ENCODE measurements at regions not wholly inside any gene's neighbourhood (a gene's known extent, or its start where the extent isn't known, plus 50 kb on each side); places are given as distances from the start of the nearest gene placed in this dataset.

DNA sequence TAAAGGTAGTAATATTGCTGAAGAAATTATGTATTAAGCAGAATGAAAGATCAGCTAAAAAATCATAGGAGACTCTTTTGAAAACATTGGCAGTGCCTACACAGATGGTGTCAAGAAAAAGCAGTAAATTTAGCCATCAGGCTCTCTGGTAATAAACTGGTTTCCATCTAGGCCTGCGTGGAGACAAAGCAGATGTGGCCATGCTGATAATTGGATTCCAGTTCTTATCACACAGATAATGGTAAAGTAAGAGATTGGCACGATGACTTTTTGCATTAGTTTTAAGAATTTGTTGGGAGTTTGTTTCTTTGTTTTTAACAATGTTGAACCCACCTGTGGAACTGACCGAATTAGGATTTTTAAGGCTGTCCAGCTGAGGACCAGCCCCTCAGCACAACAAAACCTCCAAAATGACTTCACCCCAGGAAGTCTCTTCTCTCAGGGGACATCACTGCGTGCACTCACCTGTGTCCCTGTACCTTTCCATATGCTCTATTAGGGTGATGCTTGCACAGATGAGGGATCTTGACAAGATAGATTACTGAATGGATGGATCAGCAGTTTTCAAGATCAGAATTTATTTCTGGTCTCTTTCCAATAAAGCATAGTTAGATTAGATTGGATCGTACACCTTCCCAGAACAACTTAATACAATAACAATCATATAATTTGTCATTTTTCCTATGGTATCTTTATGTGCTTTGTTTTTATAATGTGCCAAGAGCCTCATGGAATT lies 69.1 kb upstream of the DNAJC10 start:
- 87% methylated on average over 5 of the region's 5 CpGs for WGBS
- TF ChIP-seq POLR2A (IDR thresholded peaks at IDR 0.05) (no peak), POLR2AphosphoS5 (IDR thresholded peaks at IDR 0.05) (no peak)
- TF ChIP-seq, protein P1, sequence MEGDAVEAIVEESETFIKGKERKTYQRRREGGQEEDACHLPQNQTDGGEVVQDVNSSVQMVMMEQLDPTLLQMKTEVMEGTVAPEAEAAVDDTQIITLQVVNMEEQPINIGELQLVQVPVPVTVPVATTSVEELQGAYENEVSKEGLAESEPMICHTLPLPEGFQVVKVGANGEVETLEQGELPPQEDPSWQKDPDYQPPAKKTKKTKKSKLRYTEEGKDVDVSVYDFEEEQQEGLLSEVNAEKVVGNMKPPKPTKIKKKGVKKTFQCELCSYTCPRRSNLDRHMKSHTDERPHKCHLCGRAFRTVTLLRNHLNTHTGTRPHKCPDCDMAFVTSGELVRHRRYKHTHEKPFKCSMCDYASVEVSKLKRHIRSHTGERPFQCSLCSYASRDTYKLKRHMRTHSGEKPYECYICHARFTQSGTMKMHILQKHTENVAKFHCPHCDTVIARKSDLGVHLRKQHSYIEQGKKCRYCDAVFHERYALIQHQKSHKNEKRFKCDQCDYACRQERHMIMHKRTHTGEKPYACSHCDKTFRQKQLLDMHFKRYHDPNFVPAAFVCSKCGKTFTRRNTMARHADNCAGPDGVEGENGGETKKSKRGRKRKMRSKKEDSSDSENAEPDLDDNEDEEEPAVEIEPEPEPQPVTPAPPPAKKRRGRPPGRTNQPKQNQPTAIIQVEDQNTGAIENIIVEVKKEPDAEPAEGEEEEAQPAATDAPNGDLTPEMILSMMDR (IDR thresholded peaks at IDR 0.05), result no peak
- no peak overlapping the region for H3K27ac ChIP-seq
- H3K36me3 ChIP-seq, result no peaks in the 10 kb centered on the region
- H3K4me3 ChIP-seq, result no peak overlapping the region
- H3K9me3 ChIP-seq, result no peaks in the 10 kb centered on the region
- DNase-seq (ENCODE audit: low spot score), result no peak
- no peaks in the 10 kb centered on the region for H3K4me1 ChIP-seq (replicated peaks)
- intact Hi-C loops (cut with DNase I), result no loop called here
- H3K27me3 ChIP-seq (replicated peaks; ENCODE audit: insufficient read depth), result no peaks in the 10 kb centered on the region

DNA sequence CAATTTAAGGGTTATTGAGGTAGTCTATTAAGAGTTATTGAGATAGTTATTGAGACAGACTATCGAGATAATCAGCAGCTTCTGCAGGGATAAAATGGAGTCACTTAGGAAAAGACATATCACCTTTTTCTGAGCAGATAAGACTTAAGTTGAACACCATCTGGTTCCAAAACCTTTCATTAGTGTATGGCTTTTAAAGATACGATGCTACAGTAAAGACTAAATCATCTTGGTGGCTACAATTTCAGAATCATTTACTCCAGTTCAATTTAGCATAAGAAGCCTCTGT lies 68.6 kb upstream of the DNAJC10 start:
- H3K36me3 ChIP-seq, result no peaks in the 10 kb centered on the region
- no peak overlapping the region for H3K27ac ChIP-seq
- DNase-seq (ENCODE audit: low spot score), result no peak
- H3K4me3 ChIP-seq, result no peak overlapping the region
- 90% methylated on average over 2 of the region's 2 CpGs for WGBS
- TF ChIP-seq, protein P1 (IDR thresholded peaks at IDR 0.05), result no peak
- no peak for TF ChIP-seq POLR2AphosphoS5 (IDR thresholded peaks at IDR 0.05)
- no peak for TF ChIP-seq POLR2A (IDR thresholded peaks at IDR 0.05)
- H3K27me3 ChIP-seq (replicated peaks; ENCODE audit: insufficient read depth), result no peaks in the 10 kb centered on the region
- no peaks in the 10 kb centered on the region for H3K9me3 ChIP-seq
- no peaks in the 10 kb centered on the region for H3K4me1 ChIP-seq (replicated peaks)
- intact Hi-C loops (cut with DNase I), result no loop called here

DNA sequence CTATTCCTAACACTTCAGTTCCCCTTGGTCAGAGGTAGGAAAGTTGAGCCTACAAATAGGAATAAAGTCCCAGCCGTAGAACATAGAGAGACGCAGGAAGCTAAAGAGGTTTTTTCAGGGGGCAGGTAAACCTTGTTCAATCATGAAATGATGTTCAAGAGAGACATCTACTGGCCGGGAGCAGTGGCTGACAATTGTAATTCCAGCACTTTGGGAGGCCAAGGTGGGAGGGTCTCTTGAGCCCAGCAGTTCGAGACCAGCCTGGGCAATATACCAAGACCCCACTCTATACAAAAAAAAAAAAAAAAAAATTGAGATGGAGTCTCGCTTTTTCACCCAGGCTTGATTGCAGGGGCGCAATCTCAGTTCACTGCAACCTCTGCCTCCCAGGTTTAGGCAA lies 66.7 kb upstream of the DNAJC10 start:
- H3K27ac ChIP-seq, result no peak overlapping the region
- intact Hi-C loops (cut with DNase I), result no loop called here
- no peaks in the 10 kb centered on the region for H3K36me3 ChIP-seq
- no peaks in the 10 kb centered on the region for H3K27me3 ChIP-seq (replicated peaks; ENCODE audit: insufficient read depth)
- no peak for DNase-seq (ENCODE audit: low spot score)
- 72% methylated on average over 6 of the region's 6 CpGs for WGBS
- H3K4me1 ChIP-seq (replicated peaks), result no peaks in the 10 kb centered on the region
- TF ChIP-seq POLR2AphosphoS5 (IDR thresholded peaks at IDR 0.05), result no peak
- TF ChIP-seq, protein P1 (IDR thresholded peaks at IDR 0.05), result peak in 3 of 4 experiments; percentile 20 to 24 (median 21)
- no peaks in the 10 kb centered on the region for H3K9me3 ChIP-seq
- H3K4me3 ChIP-seq, result no peak overlapping the region

DNA sequence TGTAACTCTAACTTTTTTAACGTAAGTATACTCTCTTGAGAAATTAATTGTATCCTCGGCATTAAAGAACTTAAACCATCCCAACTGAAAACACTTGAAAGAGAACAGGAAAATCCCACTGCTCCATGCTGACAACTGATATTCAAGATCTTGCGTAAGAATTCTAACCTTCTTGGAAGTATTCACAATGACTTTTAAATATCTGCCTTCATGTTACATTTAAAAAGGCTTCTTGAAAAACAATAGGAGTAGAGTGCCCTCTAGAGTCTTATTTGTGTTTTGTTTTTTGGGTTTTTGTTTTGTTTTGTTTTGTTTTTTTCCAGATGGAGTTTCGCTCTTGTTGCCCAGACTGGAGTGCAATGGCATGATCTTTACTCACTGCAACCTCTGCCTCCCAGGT lies 65.4 kb upstream of the DNAJC10 start:
- Histone ChIP-seq H3K27ac (no peak overlapping the region), H3K4me3 (no peak overlapping the region), H3K36me3 (no peaks in the 10 kb centered on the region), H3K27me3 (replicated peaks; ENCODE audit: insufficient read depth) (no peaks in the 10 kb centered on the region), H3K4me1 (replicated peaks) (no peaks in the 10 kb centered on the region), H3K9me3 (no peaks in the 10 kb centered on the region)
- TF ChIP-seq POLR2AphosphoS5 (IDR thresholded peaks at IDR 0.05), result no peak
- TF ChIP-seq, protein P1 (IDR thresholded peaks at IDR 0.05), result peak; percentile 10 to 60 (median 54)
- DNase-seq (ENCODE audit: low spot score), result no peak
- 39% methylated on average over 4 of the region's 4 CpGs for WGBS
- intact Hi-C loops (cut with DNase I), result loop anchor here (2.0 kb wide), 1 partner anchor 464 kb away; no protein-coding TSS in a partner anchor

DNA sequence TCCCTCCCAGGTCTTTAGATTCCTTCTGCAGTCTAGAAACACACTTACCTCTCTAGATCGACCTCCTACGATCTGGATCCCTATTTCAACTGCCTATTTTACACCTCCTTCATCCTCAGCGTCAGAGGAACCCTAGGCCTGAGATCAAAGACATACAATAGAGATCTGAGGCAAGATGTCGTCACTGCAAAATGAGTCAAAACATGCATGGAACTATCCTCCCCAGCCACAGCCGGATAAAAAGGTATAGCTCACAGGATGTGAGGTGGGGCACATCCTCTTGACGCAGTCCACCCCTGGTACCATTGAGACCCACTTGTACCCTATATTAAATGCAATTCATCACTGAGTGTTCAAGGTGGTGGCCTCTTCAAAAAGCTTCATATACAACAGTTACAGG lies 63.7 kb upstream of the DNAJC10 start:
- no peaks in the 10 kb centered on the region for H3K36me3 ChIP-seq
- no peak overlapping the region for H3K27ac ChIP-seq
- H3K27me3 ChIP-seq (replicated peaks; ENCODE audit: insufficient read depth), result no peaks in the 10 kb centered on the region
- TF ChIP-seq, protein P1 (IDR thresholded peaks at IDR 0.05), result no peak
- TF ChIP-seq POLR2A (IDR thresholded peaks at IDR 0.05) (no peak), POLR2AphosphoS5 (IDR thresholded peaks at IDR 0.05) (no peak)
- DNase-seq (ENCODE audit: low spot score), result no peak
- WGBS, result 71% methylated on average over 6 of the region's 6 CpGs
- no peak overlapping the region for H3K4me3 ChIP-seq
- intact Hi-C loops (cut with DNase I), result no loop called here
- no peaks in the 10 kb centered on the region for H3K9me3 ChIP-seq
- H3K4me1 ChIP-seq (replicated peaks), result no peaks in the 10 kb centered on the region
